CD14-positive monocyte (primary cell): ENCODE measurements at regions not wholly inside any gene's neighbourhood (a gene's known extent, or its start where the extent isn't known, plus 50 kb on each side); places are given as distances from the start of the nearest gene placed in this dataset.

Experiments used
- DNase-seq, 3 donors: peaks; one replicate each; pipeline ENCODE4 v3.0.0-alpha.2; 2011 to 2022
- H2AFZ ChIP-seq: 2 replicates; pipeline ENCODE4 v1.6.0; 2012; ENCODE audit warnings: mild to moderate bottlenecking, low read depth, low read length, inconsistent platforms; ENCODE audit not compliant: insufficient read depth, poor library complexity, severe bottlenecking
- H3K27ac ChIP-seq, 2 donors: 1 replicate in 1 of 2; 2 replicates in 1 of 2; pipeline ENCODE4 v1.5.1; 2012 to 2013; ENCODE audit warnings: low read length in 2 of 2, control low read depth in 1 of 2, inconsistent platforms in 1 of 2, low read depth in 1 of 2, mild to moderate bottlenecking in 1 of 2
- H3K27me3 ChIP-seq, 2 donors: one replicate each; pipeline versions ENCODE4 v1.6.0 to v1.6.1; 2011 to 2013; ENCODE audit warnings: low read length in 2 of 2; ENCODE audit not compliant: control insufficient read depth in 2 of 2, insufficient read depth in 2 of 2
- H3K36me3 ChIP-seq, 2 donors: replicated peaks in 1 of 2; 1 replicate in 1 of 2; 2 replicates in 1 of 2; pipeline versions ENCODE4 v1.5.1 to v1.6.1; 2012 to 2013; ENCODE audit warnings: low read length in 2 of 2, control low read depth in 1 of 2, inconsistent platforms in 1 of 2, mild to moderate bottlenecking in 1 of 2; ENCODE audit not compliant: insufficient read depth in 2 of 2, control insufficient read depth in 1 of 2
- H3K4me1 ChIP-seq, 2 donors: 1 replicate in 1 of 2; 2 replicates in 1 of 2; pipeline versions ENCODE4 v1.5.1 to v1.6.1; 2012 to 2013; ENCODE audit warnings: low read length in 2 of 2, control low read depth in 1 of 2, inconsistent platforms in 1 of 2, mild to moderate bottlenecking in 1 of 2, moderate library complexity in 1 of 2; ENCODE audit not compliant: insufficient read depth in 2 of 2, control insufficient read depth in 1 of 2
- H3K4me2 ChIP-seq: replicated peaks from 2 replicates; pipeline ENCODE3; 2012; ENCODE audit warnings: low read length, moderate library complexity, mild to moderate bottlenecking; ENCODE audit not compliant: poor library complexity, severe bottlenecking; ENCODE audit errors: extremely low read depth
- H3K4me3 ChIP-seq, 3 experiments: fragments of 200-600 bp in 1 of 3; sonication (generic) in 1 of 3; replicated peaks in 1 of 3; 1 replicate in 2 of 3; 2 replicates in 1 of 3; pipeline ENCODE4 v1.5.1; 2011 to 2013; ENCODE audit warnings: low read length in 3 of 3, mild to moderate bottlenecking in 3 of 3, control low read depth in 2 of 3, low read depth in 2 of 3, inconsistent platforms in 1 of 3, moderate library complexity in 1 of 3
- H3K79me2 ChIP-seq: 2 replicates; pipeline ENCODE4 v1.6.0; 2012; ENCODE audit warnings: mild to moderate bottlenecking, control low read depth, inconsistent platforms, low read length, moderate library complexity; ENCODE audit not compliant: insufficient read depth
- H3K9ac ChIP-seq: 2 replicates; pipeline ENCODE4 v1.6.0; 2017; ENCODE audit warnings: low read length, mild to moderate bottlenecking; ENCODE audit not compliant: insufficient read depth, poor library complexity, severe bottlenecking
- H3K9me3 ChIP-seq, 2 donors: replicated peaks in 1 of 2; 1 replicate in 1 of 2; 2 replicates in 1 of 2; pipeline versions ENCODE4 v1.5.1 to v1.6.1; 2012 to 2013; ENCODE audit warnings: low read length in 2 of 2, control low read depth in 1 of 2; ENCODE audit not compliant: control insufficient read depth in 1 of 2, insufficient read depth in 1 of 2
- H4K20me1 ChIP-seq: 2 replicates; pipeline ENCODE4 v1.6.0; 2012; ENCODE audit warnings: mild to moderate bottlenecking, low read length, control low read depth, moderate library complexity; ENCODE audit not compliant: insufficient read depth
- H3K27ac Mint-ChIP-seq, 7 donors: one replicate each; pipeline ENCODE4 v1.8.0; 2020; ENCODE audit warnings: mild to moderate bottlenecking in 7 of 7, mixed read lengths in 7 of 7, moderate library complexity in 6 of 7, inconsistent platforms in 2 of 7
- H3K27me3 Mint-ChIP-seq, 3 donors: one replicate each; pipeline ENCODE4 v1.8.0; 2021 to 2022; ENCODE audit warnings: low read depth in 3 of 3, mild to moderate bottlenecking in 3 of 3, mixed read lengths in 3 of 3, moderate library complexity in 3 of 3, inconsistent platforms in 1 of 3
- H3K36me3 Mint-ChIP-seq, 2 donors: one replicate each; pipeline ENCODE4 v1.8.0; 2020; ENCODE audit warnings: mixed read lengths in 2 of 2, inconsistent platforms in 1 of 2, mild to moderate bottlenecking in 1 of 2
- H3K4me1 Mint-ChIP-seq: one replicate; pipeline ENCODE4 v1.8.0; 2020; ENCODE audit warnings: mild to moderate bottlenecking, mixed read lengths
- H3K4me3 Mint-ChIP-seq, 2 donors: one replicate each; pipeline ENCODE4 v1.8.0; 2020; ENCODE audit warnings: mild to moderate bottlenecking in 2 of 2, mixed read lengths in 2 of 2, moderate library complexity in 1 of 2
- H3K9me3 Mint-ChIP-seq, 7 donors: one replicate each; pipeline ENCODE4 v1.8.0; 2020 to 2022; ENCODE audit warnings: mixed read lengths in 7 of 7, mild to moderate bottlenecking in 6 of 7, moderate library complexity in 6 of 7, inconsistent platforms in 2 of 7
- WGBS: methylation state at CpG from one replicate; pipeline ENCODE4 v1.1.5; 2013; ENCODE audit warnings: missing lambda C conversion rate; ENCODE audit not compliant: insufficient coverage; 5-methylcytosine and 5-hydroxymethylcytosine counted together
- intact Hi-C, 2 donors: fragments of 100-400 bp; cut with micrococcal nuclease; formaldehyde crosslinking; loops; one replicate each; pipeline versions ENCODE4 v1.15.0 to v1.15.1; 2023
- TF ChIP-seq, protein P1 (sequence below): fragments of 200-600 bp; IDR thresholded peaks from one replicate; pipeline ENCODE4 v1.8.0; 2022; ENCODE audit warnings: antibody characterized with exemption, mild to moderate bottlenecking

GRCh38 chr7:131932271-131932670 is 375.8 kb upstream of the PODXL start:
- Histone ChIP-seq H3K9ac (no peak overlapping the region), H3K4me1 (no peaks in the 10 kb centered on the region), H4K20me1 (no peaks in the 10 kb centered on the region), H3K9me3 (peaks cover 10 to 12% of the 10 kb centered on the region in 2 donors), H3K27ac (no peak overlapping the region), H2AFZ (no peak overlapping the region), H3K36me3 (no peaks in the 10 kb centered on the region), H3K4me2 (no peak overlapping the region), H3K27me3 (no peaks in the 10 kb centered on the region), H3K4me3 (no peak overlapping the region), H3K79me2 (no peaks in the 10 kb centered on the region)
- peak overlapping the region in 1 of 7 donors; percentile 14 for H3K27ac Mint-ChIP-seq
- peaks cover 5 to 15% (median 8%) of the 10 kb centered on the region in 7 donors for H3K9me3 Mint-ChIP-seq
- TF ChIP-seq, protein P1, sequence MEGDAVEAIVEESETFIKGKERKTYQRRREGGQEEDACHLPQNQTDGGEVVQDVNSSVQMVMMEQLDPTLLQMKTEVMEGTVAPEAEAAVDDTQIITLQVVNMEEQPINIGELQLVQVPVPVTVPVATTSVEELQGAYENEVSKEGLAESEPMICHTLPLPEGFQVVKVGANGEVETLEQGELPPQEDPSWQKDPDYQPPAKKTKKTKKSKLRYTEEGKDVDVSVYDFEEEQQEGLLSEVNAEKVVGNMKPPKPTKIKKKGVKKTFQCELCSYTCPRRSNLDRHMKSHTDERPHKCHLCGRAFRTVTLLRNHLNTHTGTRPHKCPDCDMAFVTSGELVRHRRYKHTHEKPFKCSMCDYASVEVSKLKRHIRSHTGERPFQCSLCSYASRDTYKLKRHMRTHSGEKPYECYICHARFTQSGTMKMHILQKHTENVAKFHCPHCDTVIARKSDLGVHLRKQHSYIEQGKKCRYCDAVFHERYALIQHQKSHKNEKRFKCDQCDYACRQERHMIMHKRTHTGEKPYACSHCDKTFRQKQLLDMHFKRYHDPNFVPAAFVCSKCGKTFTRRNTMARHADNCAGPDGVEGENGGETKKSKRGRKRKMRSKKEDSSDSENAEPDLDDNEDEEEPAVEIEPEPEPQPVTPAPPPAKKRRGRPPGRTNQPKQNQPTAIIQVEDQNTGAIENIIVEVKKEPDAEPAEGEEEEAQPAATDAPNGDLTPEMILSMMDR: no peak
- H3K4me3 Mint-ChIP-seq: no peak overlapping the region
- intact Hi-C loops: no loop called here
- 73% methylated on average over 2 of the region's 5 CpGs for WGBS
- no peak for DNase-seq
- no peaks in the 10 kb centered on the region for H3K36me3 Mint-ChIP-seq
- peaks cover 0 to 7% (median 2%) of the 10 kb centered on the region in 3 donors for H3K27me3 Mint-ChIP-seq
- H3K4me1 Mint-ChIP-seq: no peaks in the 10 kb centered on the region

DNA sequence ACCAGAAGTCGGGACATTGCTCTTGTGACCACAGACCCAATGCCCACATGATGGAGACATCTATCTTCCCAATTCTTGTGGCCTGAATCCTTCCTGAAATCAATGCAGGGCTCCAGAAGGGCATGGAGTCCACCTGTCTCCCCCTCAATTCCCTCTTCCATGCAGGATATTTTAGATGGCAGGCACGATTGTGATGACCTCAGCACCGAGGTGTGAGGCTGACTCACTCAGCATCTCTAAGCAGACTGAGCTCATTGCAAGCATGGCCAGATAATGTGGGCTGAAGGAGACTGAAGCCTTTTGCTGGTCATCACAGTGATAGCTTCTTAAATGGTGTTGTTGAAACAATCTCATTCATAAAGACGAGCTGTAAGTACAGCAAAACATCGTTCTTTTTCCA is 374.9 kb upstream of the PODXL start:
- Histone ChIP-seq H3K36me3 (no peaks in the 10 kb centered on the region), H4K20me1 (no peaks in the 10 kb centered on the region), H3K4me3 (no peak overlapping the region), H3K79me2 (no peaks in the 10 kb centered on the region), H3K4me2 (no peak overlapping the region), H3K27ac (no peak overlapping the region), H3K27me3 (no peaks in the 10 kb centered on the region), H3K4me1 (no peaks in the 10 kb centered on the region), H3K9ac (no peak overlapping the region), H3K9me3 (peaks cover 10 to 12% of the 10 kb centered on the region in 2 donors), H2AFZ (no peak overlapping the region)
- Mint-ChIP-seq H3K4me3 (no peak overlapping the region), H3K27ac (no peak overlapping the region), H3K9me3 (peaks cover 5 to 15% (median 8%) of the 10 kb centered on the region in 7 donors), H3K4me1 (no peaks in the 10 kb centered on the region), H3K27me3 (peaks cover 0 to 7% (median 2%) of the 10 kb centered on the region in 3 donors), H3K36me3 (no peaks in the 10 kb centered on the region)
- 77% methylated on average over 2 of the region's 5 CpGs for WGBS
- intact Hi-C loops: no loop called here
- no peak for DNase-seq
- TF ChIP-seq, protein P1: no peak
